Activated naive CD4-positive, alpha-beta T cell treated with anti-CD3 and anti-CD28 coated beads, Interleukin-2, amount 50 U/mL, for 72 hours (primary cell): ENCODE measurements at regions not wholly inside any gene's neighbourhood (a gene's known extent, or its start where the extent isn't known, plus 50 kb on each side); places are given as distances from the start of the nearest gene placed in this dataset.
A peak's percentile ranks its signal among the peaks of the same experiment; 100 is the strongest.

Source experiments
- ATAC-seq, 2 donors: fragments of 150-1000 bp; cut with Tn5 transposase; 2 replicates each; pipeline ENCODE4 v1.10.0; 2021; ENCODE audit warnings: mild to moderate bottlenecking in 2 of 2, moderate library complexity in 2 of 2
- DNase-seq, 2 donors: peaks; one replicate each; pipeline ENCODE4 v3.0.0; 2021 to 2022; ENCODE audit warnings: low spot score in 2 of 2
- H3K27ac Mint-ChIP-seq, 2 donors: one replicate each; pipeline ENCODE4 v1.8.0; 2022; ENCODE audit warnings: mild to moderate bottlenecking in 2 of 2, mixed read lengths in 2 of 2
- H3K36me3 Mint-ChIP-seq, 2 donors: one replicate each; pipeline ENCODE4 v1.8.0; 2022; ENCODE audit warnings: mixed read lengths in 2 of 2
- H3K9me3 Mint-ChIP-seq, 2 donors: one replicate each; pipeline ENCODE4 v1.8.0; 2022; ENCODE audit warnings: mixed read lengths in 2 of 2

GRCh38 chr2:120877409-120877808 lies 141.7 kb downstream of the GLI2 start:
- no peak overlapping the region for H3K27ac Mint-ChIP-seq
- H3K9me3 Mint-ChIP-seq, result no peaks in the 10 kb centered on the region
- H3K36me3 Mint-ChIP-seq, result no peaks in the 10 kb centered on the region
- ATAC-seq (no peak), DNase-seq (no peak)

GRCh38 chr2:120878970-120879369 lies 143.3 kb downstream of the GLI2 start:
- DNase-seq (no peak), ATAC-seq (no peak)
- Mint-ChIP-seq H3K36me3 (no peaks in the 10 kb centered on the region), H3K27ac (no peak overlapping the region), H3K9me3 (no peaks in the 10 kb centered on the region)

- H3K27ac Mint-ChIP-seq, result no peak overlapping the region
- H3K9me3 Mint-ChIP-seq, result no peaks in the 10 kb centered on the region
- no peaks in the 10 kb centered on the region for H3K36me3 Mint-ChIP-seq
- ATAC-seq (no peak), DNase-seq (no peak)
These were observed 144.0 kb downstream of the GLI2 start for GRCh38 chr2:120879431-120880295.

- no peaks in the 10 kb centered on the region for H3K36me3 Mint-ChIP-seq
- no peak for ATAC-seq
- H3K27ac Mint-ChIP-seq, result no peak overlapping the region
- DNase-seq, result no peak
- no peaks in the 10 kb centered on the region for H3K9me3 Mint-ChIP-seq
These were observed 144.7 kb downstream of the GLI2 start for GRCh38 chr2:120880381-120880780.

- Mint-ChIP-seq H3K9me3 (no peaks in the 10 kb centered on the region), H3K36me3 (no peaks in the 10 kb centered on the region), H3K27ac (no peak overlapping the region)
- DNase-seq (no peak), ATAC-seq (no peak)
These were observed 146.5 kb downstream of the GLI2 start for GRCh38 chr2:120881981-120882788.

DNA sequence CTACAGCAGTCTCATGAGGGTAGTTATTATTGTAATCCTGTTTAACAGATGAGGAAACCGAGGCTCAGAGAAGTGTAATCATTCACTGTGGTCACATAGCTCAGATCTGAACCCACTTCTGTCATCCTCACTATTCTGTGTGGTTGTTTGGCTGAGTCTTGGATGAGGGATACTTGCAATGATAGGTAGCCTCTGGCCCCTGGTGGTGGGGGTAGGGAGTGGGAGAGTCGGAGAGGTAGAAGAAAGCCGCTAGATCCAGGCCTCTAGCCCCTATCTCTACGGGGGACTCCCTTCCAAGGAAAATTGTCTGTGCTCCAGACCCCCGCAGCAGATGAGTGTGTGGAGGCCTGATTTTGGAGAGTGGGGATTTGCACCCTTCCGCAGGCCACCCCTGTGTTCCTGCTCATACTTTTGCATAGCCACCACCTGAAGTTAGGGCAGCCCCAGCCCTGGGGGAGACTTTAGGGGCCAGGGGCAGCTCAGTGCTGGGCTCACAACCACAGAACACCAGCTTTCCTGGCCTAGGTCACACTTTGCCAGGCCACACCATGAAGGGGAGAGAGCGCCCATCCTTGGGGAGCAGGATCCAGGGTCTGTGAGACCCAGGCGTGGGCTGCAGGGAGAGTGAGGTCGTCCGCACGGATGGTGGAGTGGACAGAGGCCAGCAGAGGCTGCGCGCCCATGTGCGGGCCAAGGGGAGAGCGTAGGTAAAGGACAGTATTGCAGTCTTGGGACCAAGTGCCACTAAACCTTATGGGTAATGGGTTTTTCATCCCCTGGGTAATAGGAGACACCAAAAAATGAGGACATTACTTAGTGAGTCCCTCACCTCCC lies 148.2 kb downstream of the GLI2 start:
- Mint-ChIP-seq H3K36me3 (no peaks in the 10 kb centered on the region), H3K27ac (peak overlapping the region in 1 of 2 donors; percentile 44), H3K9me3 (no peaks in the 10 kb centered on the region)
- ATAC-seq, result no peak
- no peak for DNase-seq

GRCh38 chr2:120884472-120885290 lies 149.0 kb downstream of the GLI2 start:
- H3K27ac Mint-ChIP-seq, result no peak overlapping the region
- H3K9me3 Mint-ChIP-seq, result no peaks in the 10 kb centered on the region
- no peaks in the 10 kb centered on the region for H3K36me3 Mint-ChIP-seq
- no peak for ATAC-seq
- no peak for DNase-seq

GRCh38 chr2:120885321-120885720 lies 149.7 kb downstream of the GLI2 start:
- no peak overlapping the region for H3K27ac Mint-ChIP-seq
- H3K9me3 Mint-ChIP-seq, result no peaks in the 10 kb centered on the region
- H3K36me3 Mint-ChIP-seq, result no peaks in the 10 kb centered on the region
- no peak for DNase-seq
- ATAC-seq, result no peak

- no peak for ATAC-seq
- DNase-seq, result no peak
- no peaks in the 10 kb centered on the region for H3K9me3 Mint-ChIP-seq
- no peak overlapping the region for H3K27ac Mint-ChIP-seq
- no peaks in the 10 kb centered on the region for H3K36me3 Mint-ChIP-seq
These were observed 150.1 kb downstream of the GLI2 start for GRCh38 chr2:120885749-120886148.

- DNase-seq, result no peak
- Mint-ChIP-seq H3K9me3 (no peaks in the 10 kb centered on the region), H3K27ac (no peak overlapping the region)
These were observed 151.1 kb downstream of the GLI2 start for GRCh38 chr2:120886534-120887319.

DNA sequence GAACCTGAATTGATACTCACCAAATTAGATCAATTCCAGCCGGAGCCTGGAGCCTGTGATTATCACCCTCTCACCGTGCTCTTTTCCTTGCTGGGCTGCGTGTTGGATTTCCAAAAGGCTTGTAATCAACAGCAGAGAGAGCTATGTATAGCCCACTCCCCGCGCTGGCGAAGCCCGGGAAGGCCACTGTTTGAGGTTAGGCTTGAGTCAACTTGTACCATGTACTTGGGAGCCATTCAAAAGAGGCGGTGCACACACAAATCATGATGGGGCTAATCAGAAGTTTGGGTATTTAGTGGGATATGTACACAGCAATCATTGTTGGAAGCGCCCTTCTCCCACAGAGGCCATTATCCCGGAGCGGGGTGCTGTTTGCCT lies 151.6 kb downstream of the GLI2 start:
- DNase-seq (no peak), ATAC-seq (no peak)
- Mint-ChIP-seq H3K36me3 (no peaks in the 10 kb centered on the region), H3K27ac (no peak overlapping the region), H3K9me3 (no peaks in the 10 kb centered on the region)

More at GRCh38 chr2:120886534-120887319, 151.1 kb downstream of the GLI2 start:
- no peak for ATAC-seq
- no peaks in the 10 kb centered on the region for H3K36me3 Mint-ChIP-seq

DNA sequence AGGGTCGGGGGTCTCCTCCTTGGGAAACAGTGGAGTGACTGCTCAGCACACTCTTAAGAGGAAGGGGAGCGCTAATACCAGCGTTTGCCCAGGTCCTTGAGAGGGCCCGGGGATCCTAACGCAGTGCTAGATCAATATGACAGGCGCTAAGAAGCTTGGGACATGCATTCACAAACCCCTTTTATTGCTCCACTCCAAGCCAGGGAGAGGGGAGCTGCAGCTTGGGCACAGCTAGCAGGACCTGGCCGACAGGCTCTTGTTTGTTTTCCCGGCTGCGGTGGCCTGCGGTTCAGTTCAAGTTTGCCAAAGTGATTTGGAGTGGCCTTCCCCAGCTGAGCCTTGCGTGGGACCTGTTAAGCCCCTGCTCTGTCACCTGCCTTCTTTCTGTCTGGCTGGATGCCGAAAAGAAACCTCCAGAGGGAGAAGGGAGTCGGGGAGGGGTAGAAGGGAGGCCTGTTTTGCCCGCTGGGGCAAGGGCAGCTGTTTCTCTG lies 152.1 kb downstream of the GLI2 start:
- Mint-ChIP-seq H3K36me3 (no peaks in the 10 kb centered on the region), H3K27ac (no peak overlapping the region), H3K9me3 (no peaks in the 10 kb centered on the region)
- DNase-seq (no peak), ATAC-seq (no peak)

DNA sequence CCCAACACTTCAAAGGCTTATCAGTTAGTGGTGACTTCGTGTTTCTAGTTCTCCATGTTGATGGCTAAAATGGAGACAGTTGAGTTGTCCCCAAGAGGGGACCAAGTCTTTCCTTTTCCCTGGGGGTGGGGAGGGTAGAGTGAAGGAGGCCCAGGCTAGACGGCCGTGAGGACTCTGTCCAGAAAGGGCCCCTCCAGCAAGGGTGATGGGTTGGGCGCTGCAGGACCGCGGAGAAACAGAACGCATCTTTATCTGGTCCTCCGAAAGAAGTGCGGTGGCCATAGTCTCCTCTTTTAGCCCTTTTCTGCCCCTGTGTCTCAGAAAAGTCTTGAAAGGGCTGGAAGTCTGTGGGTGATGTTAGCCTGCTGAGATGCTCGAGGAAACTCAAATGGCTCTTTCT lies 153.2 kb downstream of the GLI2 start:
- H3K27ac Mint-ChIP-seq, result no peak overlapping the region
- ATAC-seq (no peak), DNase-seq (no peak)
- H3K9me3 Mint-ChIP-seq, result no peaks in the 10 kb centered on the region
- no peaks in the 10 kb centered on the region for H3K36me3 Mint-ChIP-seq

- H3K36me3 Mint-ChIP-seq, result no peaks in the 10 kb centered on the region
- ATAC-seq, result no peak
- H3K9me3 Mint-ChIP-seq, result no peaks in the 10 kb centered on the region
- H3K27ac Mint-ChIP-seq, result no peak overlapping the region
- no peak for DNase-seq
These were observed 154.3 kb downstream of the GLI2 start for GRCh38 chr2:120889936-120890335.

GRCh38 chr2:120890566-120891360 lies 155.1 kb downstream of the GLI2 start:
- ATAC-seq (no peak), DNase-seq (no peak)
- Mint-ChIP-seq H3K36me3 (no peaks in the 10 kb centered on the region), H3K27ac (no peak overlapping the region), H3K9me3 (no peaks in the 10 kb centered on the region)
